PC-9 (cell line): ENCODE measurements at regions not wholly inside any gene's neighbourhood (a gene's known extent, or its start where the extent isn't known, plus 50 kb on each side); places are given as distances from the start of the nearest gene placed in this dataset.

Experiments used
- BruUV-seq: library from RNA; stranded (reverse); fragments of 400-500 nt; replicated peaks from 2 replicates; lab custom pipeline; 2021; lab: Mats Ljungman, UMichigan
- CTCF ChIA-PET: fragments of 300-600 bp; sonication (Branson Sonifier 250); formaldehyde crosslinking; loops from one replicate; lab custom pipeline; 2022; ENCODE audit warnings: antibody characterized with exemption; lab: Charles Lee
- POLR2A ChIA-PET: fragments of 300-600 bp; sonication (Branson Sonifier 250); formaldehyde crosslinking; loops from one replicate; lab custom pipeline; 2022; ENCODE audit warnings: antibody characterized with exemption; ENCODE audit not compliant: unreplicated experiment; lab: Charles Lee
- DNase-seq, 2 experiments: peaks; one replicate each; pipeline versions ENCODE4 v3.0.0 to v3.0.0-alpha.2; 2015 to 2022; ENCODE audit warnings: mixed read lengths in 1 of 2
- H2AFZ ChIP-seq: fragments of 200-600 bp; sonication (generic); 2 replicates; pipeline ENCODE4 v1.8.1; 2017; ENCODE audit warnings: antibody characterized with exemption
- H3F3A ChIP-seq: fragments of 200-600 bp; sonication (generic); 2 replicates; pipeline ENCODE4 v1.8.1; 2017; ENCODE audit warnings: antibody characterized with exemption, mild to moderate bottlenecking, low read depth; ENCODE audit not compliant: insufficient read depth
- H3K27ac ChIP-seq: fragments of 200-600 bp; sonication (generic); 2 replicates; pipeline ENCODE4 v1.6.1; 2016; ENCODE audit warnings: mixed run types
- H3K27me3 ChIP-seq: fragments of 200-600 bp; sonication (generic); 2 replicates; pipeline ENCODE4 v1.6.1; 2016; ENCODE audit warnings: low read depth, mixed run types; ENCODE audit not compliant: insufficient read depth
- H3K36me3 ChIP-seq: fragments of 200-600 bp; sonication (generic); 2 replicates; pipeline ENCODE4 v1.6.1; 2016; ENCODE audit warnings: low read depth, mixed run types
- H3K4me1 ChIP-seq: fragments of 200-600 bp; sonication (generic); replicated peaks from 2 replicates; pipeline ENCODE4 v1.6.1; 2016; ENCODE audit warnings: mixed run types; ENCODE audit not compliant: insufficient read depth
- H3K4me2 ChIP-seq: fragments of 200-600 bp; sonication (generic); 2 replicates; pipeline ENCODE4 v1.6.1; 2017; ENCODE audit warnings: mixed run types
- H3K4me3 ChIP-seq: fragments of 200-600 bp; sonication (generic); 2 replicates; pipeline ENCODE4 v1.6.1; 2016; ENCODE audit warnings: mixed run types
- H3K79me2 ChIP-seq: fragments of 200-600 bp; sonication (generic); 2 replicates; pipeline ENCODE4 v1.6.1; 2017; ENCODE audit warnings: low read depth, mixed run types
- H3K9me2 ChIP-seq: fragments of 200-600 bp; sonication (generic); 2 replicates; pipeline ENCODE4 v1.8.1; 2017; ENCODE audit warnings: mild to moderate bottlenecking; ENCODE audit not compliant: insufficient read depth
- H3K9me3 ChIP-seq: fragments of 200-600 bp; sonication (generic); 2 replicates; pipeline ENCODE4 v1.8.1; 2016; ENCODE audit warnings: low read depth; ENCODE audit not compliant: insufficient read depth
- H4K20me1 ChIP-seq: fragments of 200-600 bp; sonication (generic); 2 replicates; pipeline ENCODE4 v1.8.1; 2017; ENCODE audit not compliant: insufficient read depth
- CTCF ChIP-seq: fragments of 200-600 bp; sonication (generic); conservative IDR thresholded peaks from 2 replicates; pipeline ENCODE4 v1.6.1; 2017; ENCODE audit warnings: mixed run types, antibody characterized with exemption, mild to moderate bottlenecking, moderate library complexity
- EZH2 ChIP-seq: fragments of 200-600 bp; sonication (generic); IDR thresholded peaks from 2 replicates; pipeline ENCODE4 v1.8.0; 2017; ENCODE audit warnings: antibody characterized with exemption, low read depth
- intact Hi-C: fragments of 100-400 bp; cut with micrococcal nuclease; formaldehyde crosslinking; loops from one replicate; pipeline ENCODE4 v1.10.0; 2022; ENCODE audit not compliant: unreplicated experiment

- no peak overlapping the region for H3K4me2 ChIP-seq
- H3K9me2 ChIP-seq, result no peaks in the 10 kb centered on the region
- CTCF ChIA-PET, result no interaction called here
- POLR2A ChIA-PET, result no interaction called here
- BruUV-seq, result no TSS peak
- no peaks in the 10 kb centered on the region for H3F3A ChIP-seq
- no peaks in the 10 kb centered on the region for H4K20me1 ChIP-seq
- intact Hi-C loops, result no loop called here
- no peak overlapping the region for H2AFZ ChIP-seq
- no peaks in the 10 kb centered on the region for H3K27me3 ChIP-seq
- TF ChIP-seq EZH2 (no peak), CTCF (no peak)
- H3K79me2 ChIP-seq, result no peaks in the 10 kb centered on the region
- no peaks in the 10 kb centered on the region for H3K36me3 ChIP-seq
- H3K4me1 ChIP-seq, result no peaks in the 10 kb centered on the region
- H3K9me3 ChIP-seq, result no peaks in the 10 kb centered on the region
- no peak for DNase-seq
- no peak overlapping the region for H3K27ac ChIP-seq
- no peak overlapping the region for H3K4me3 ChIP-seq
Measured at GRCh38 chr10:105757302-105757701, 1116.2 kb downstream of the SORCS3 start.

- H3K27me3 ChIP-seq, result no peaks in the 10 kb centered on the region
- no peaks in the 10 kb centered on the region for H3K36me3 ChIP-seq
- no peak overlapping the region for H3K4me3 ChIP-seq
- no peaks in the 10 kb centered on the region for H3K9me3 ChIP-seq
- CTCF ChIA-PET, result no interaction called here
- no peak overlapping the region for H2AFZ ChIP-seq
- intact Hi-C loops, result no loop called here
- H3K4me1 ChIP-seq, result no peaks in the 10 kb centered on the region
- H3K79me2 ChIP-seq, result no peaks in the 10 kb centered on the region
- BruUV-seq, result no TSS peak
- no peaks in the 10 kb centered on the region for H4K20me1 ChIP-seq
- POLR2A ChIA-PET, result no interaction called here
- no peak for TF ChIP-seq EZH2
- no peak for TF ChIP-seq CTCF
- no peaks in the 10 kb centered on the region for H3F3A ChIP-seq
- no peak overlapping the region for H3K27ac ChIP-seq
- no peaks in the 10 kb centered on the region for H3K9me2 ChIP-seq
- DNase-seq, result no peak
- no peak overlapping the region for H3K4me2 ChIP-seq
Measured at GRCh38 chr10:105756386-105756785, 1115.3 kb downstream of the SORCS3 start.

- H3K9me3 ChIP-seq, result no peaks in the 10 kb centered on the region
- H3K36me3 ChIP-seq, result no peaks in the 10 kb centered on the region
- no peak for DNase-seq
- no TSS peak for BruUV-seq
- ChIA-PET CTCF (no interaction called here), POLR2A (no interaction called here)
- H3K27me3 ChIP-seq, result no peaks in the 10 kb centered on the region
- H3F3A ChIP-seq, result no peaks in the 10 kb centered on the region
- H3K27ac ChIP-seq, result no peak overlapping the region
- no peak overlapping the region for H3K4me2 ChIP-seq
- no peaks in the 10 kb centered on the region for H3K79me2 ChIP-seq
- TF ChIP-seq CTCF (no peak), EZH2 (no peak)
- H2AFZ ChIP-seq, result no peak overlapping the region
- no peaks in the 10 kb centered on the region for H3K9me2 ChIP-seq
- no peak overlapping the region for H3K4me3 ChIP-seq
- no peaks in the 10 kb centered on the region for H4K20me1 ChIP-seq
- intact Hi-C loops, result no loop called here
- H3K4me1 ChIP-seq, result no peaks in the 10 kb centered on the region
Measured at GRCh38 chr10:105751688-105752087, 1110.6 kb downstream of the SORCS3 start.
